NCI-H69 (cell line): ENCODE measurements at regions not wholly inside any gene's neighbourhood (a gene's known extent, or its start where the extent isn't known, plus 50 kb on each side); places are given as distances from the start of the nearest gene placed in this dataset.

ENCODE experiments used
- DNase-seq: peaks from one replicate; lab custom pipeline; 2025; lab: John Stamatoyannopoulos, UW

GRCh38 chr5:56481428-56482357, 248.6 kb upstream of the ANKRD55 start:
- DNase-seq, result peak; percentile 64

- peak; percentile 37 for DNase-seq
Observed at GRCh38 chr5:56480705-56481427, 247.7 kb upstream of the ANKRD55 start.

- DNase-seq, result no peak
Observed at GRCh38 chr5:56480078-56480704, 247.1 kb upstream of the ANKRD55 start.

GRCh38 chr5:56479696-56480077, 246.6 kb upstream of the ANKRD55 start:
- no peak for DNase-seq

- no peak for DNase-seq
Observed at GRCh38 chr5:56479126-56479525, 246.0 kb upstream of the ANKRD55 start.

GRCh38 chr5:56478062-56478461, 244.9 kb upstream of the ANKRD55 start:
- DNase-seq, result no peak

- DNase-seq, result no peak
Observed at GRCh38 chr5:56476487-56476856, 243.3 kb upstream of the ANKRD55 start.

GRCh38 chr5:56475689-56476486, 242.8 kb upstream of the ANKRD55 start:
- DNase-seq, result no peak

GRCh38 chr5:56471707-56472106, 238.6 kb upstream of the ANKRD55 start:
- DNase-seq, result no peak

GRCh38 chr5:56470007-56470406, 236.9 kb upstream of the ANKRD55 start:
- DNase-seq, result no peak

- no peak for DNase-seq
Observed at GRCh38 chr5:56468277-56468676, 235.1 kb upstream of the ANKRD55 start.

GRCh38 chr5:56467176-56467717, 234.1 kb upstream of the ANKRD55 start:
- no peak for DNase-seq

- DNase-seq, result no peak
Observed at GRCh38 chr5:56466136-56466816, 233.1 kb upstream of the ANKRD55 start.

GRCh38 chr5:56465769-56466135, 232.6 kb upstream of the ANKRD55 start:
- no peak for DNase-seq

GRCh38 chr5:56464935-56465768, 232.0 kb upstream of the ANKRD55 start:
- no peak for DNase-seq

GRCh38 chr5:56463944-56464571, 230.9 kb upstream of the ANKRD55 start:
- no peak for DNase-seq

GRCh38 chr5:56461584-56461983, 228.5 kb upstream of the ANKRD55 start:
- DNase-seq, result no peak

- DNase-seq, result peak; percentile 58
Observed at GRCh38 chr5:56460681-56461191, 227.6 kb upstream of the ANKRD55 start.

GRCh38 chr5:56460195-56460546, 227.0 kb upstream of the ANKRD55 start:
- DNase-seq, result no peak
